ENCODE measurements at regions not wholly inside any gene's neighbourhood (a gene's known extent, or its start where the extent isn't known, plus 50 kb on each side); places are given as distances from the start of the nearest gene placed in this dataset.

GRCh38 chr4:3374667-3375066, 67.1 kb upstream of the HGFAC start:
- H3K79me2 ChIP-seq (ENCODE audit: insufficient read depth, low read length), result no peaks in the 10 kb centered on the region

DNA sequence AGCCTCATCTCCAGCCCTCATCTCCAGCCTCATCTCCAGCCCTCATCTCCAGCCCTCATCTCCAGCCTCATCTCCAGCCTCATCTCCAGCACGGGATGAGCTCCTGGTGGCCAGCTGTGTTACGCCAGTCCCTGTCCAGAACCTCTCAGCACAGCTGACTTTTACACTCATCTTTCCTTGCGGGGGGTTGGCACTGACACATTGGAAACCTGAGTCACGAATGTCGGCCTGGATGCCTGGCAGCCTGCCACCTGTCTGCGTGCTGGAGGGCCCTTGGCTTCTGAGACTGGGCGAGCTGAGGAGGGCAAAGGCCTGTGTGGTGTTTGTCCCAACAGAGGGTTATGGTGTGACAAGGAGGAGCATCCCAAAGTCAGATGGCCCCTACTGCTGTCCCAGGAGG, 66.1 kb upstream of the HGFAC start:
- no peaks in the 10 kb centered on the region for H3K36me3 ChIP-seq (ENCODE audit: insufficient read depth, low read length)
- H3K27me3 ChIP-seq (ENCODE audit: insufficient read depth, low read length), result no peaks in the 10 kb centered on the region
- H3K79me2 ChIP-seq (ENCODE audit: insufficient read depth, low read length), result no peaks in the 10 kb centered on the region
- H3K9me3 ChIP-seq (ENCODE audit: low read length), result no peaks in the 10 kb centered on the region
- no peak overlapping the region for H3K4me2 ChIP-seq (ENCODE audit: low read length)
- no peak overlapping the region for H2AFZ ChIP-seq (ENCODE audit: low read length)
- no peaks in the 10 kb centered on the region for H3K4me1 ChIP-seq (ENCODE audit: insufficient read depth, low read length, severe bottlenecking)
- H3K9me2 ChIP-seq (ENCODE audit: low read depth, low read length), result no peaks in the 10 kb centered on the region
- H3K4me3 ChIP-seq (ENCODE audit: low read depth, low read length, poor library complexity, severe bottlenecking), result no peak overlapping the region
- H4K20me1 ChIP-seq (ENCODE audit: insufficient read depth, low read length), result no peaks in the 10 kb centered on the region
- TF ChIP-seq, protein P1, sequence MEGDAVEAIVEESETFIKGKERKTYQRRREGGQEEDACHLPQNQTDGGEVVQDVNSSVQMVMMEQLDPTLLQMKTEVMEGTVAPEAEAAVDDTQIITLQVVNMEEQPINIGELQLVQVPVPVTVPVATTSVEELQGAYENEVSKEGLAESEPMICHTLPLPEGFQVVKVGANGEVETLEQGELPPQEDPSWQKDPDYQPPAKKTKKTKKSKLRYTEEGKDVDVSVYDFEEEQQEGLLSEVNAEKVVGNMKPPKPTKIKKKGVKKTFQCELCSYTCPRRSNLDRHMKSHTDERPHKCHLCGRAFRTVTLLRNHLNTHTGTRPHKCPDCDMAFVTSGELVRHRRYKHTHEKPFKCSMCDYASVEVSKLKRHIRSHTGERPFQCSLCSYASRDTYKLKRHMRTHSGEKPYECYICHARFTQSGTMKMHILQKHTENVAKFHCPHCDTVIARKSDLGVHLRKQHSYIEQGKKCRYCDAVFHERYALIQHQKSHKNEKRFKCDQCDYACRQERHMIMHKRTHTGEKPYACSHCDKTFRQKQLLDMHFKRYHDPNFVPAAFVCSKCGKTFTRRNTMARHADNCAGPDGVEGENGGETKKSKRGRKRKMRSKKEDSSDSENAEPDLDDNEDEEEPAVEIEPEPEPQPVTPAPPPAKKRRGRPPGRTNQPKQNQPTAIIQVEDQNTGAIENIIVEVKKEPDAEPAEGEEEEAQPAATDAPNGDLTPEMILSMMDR (IDR thresholded peaks at IDR 0.05; ENCODE audit: low read length), result no peak
- no peak for TF ChIP-seq EZH2 (IDR thresholded peaks at IDR 0.05; ENCODE audit: borderline replicate concordance, low read length)
- H3K27ac ChIP-seq (ENCODE audit: low read depth, low read length, poor library complexity, severe bottlenecking), result no peak overlapping the region
- no peaks in the 10 kb centered on the region for H3F3A ChIP-seq (ENCODE audit: insufficient read depth, low read length)
- H3K9ac ChIP-seq (ENCODE audit: low read length), result no peak overlapping the region

More at GRCh38 chr4:3374667-3375066, 67.1 kb upstream of the HGFAC start:
- H3K4me2 ChIP-seq (ENCODE audit: low read length), result no peak overlapping the region
- no peak overlapping the region for H3K9ac ChIP-seq (ENCODE audit: low read length)
- no peaks in the 10 kb centered on the region for H3K27me3 ChIP-seq (ENCODE audit: insufficient read depth, low read length)
- no peaks in the 10 kb centered on the region for H3F3A ChIP-seq (ENCODE audit: insufficient read depth, low read length)
- H2AFZ ChIP-seq (ENCODE audit: low read length), result no peak overlapping the region
- no peaks in the 10 kb centered on the region for H3K9me3 ChIP-seq (ENCODE audit: low read length)
- TF ChIP-seq, protein P1 (IDR thresholded peaks at IDR 0.05; ENCODE audit: low read length), result no peak
- TF ChIP-seq EZH2 (IDR thresholded peaks at IDR 0.05; ENCODE audit: borderline replicate concordance, low read length), result no peak
- no peaks in the 10 kb centered on the region for H3K4me1 ChIP-seq (ENCODE audit: insufficient read depth, low read length, severe bottlenecking)
- no peak overlapping the region for H3K27ac ChIP-seq (ENCODE audit: low read depth, low read length, poor library complexity, severe bottlenecking)
- no peaks in the 10 kb centered on the region for H3K9me2 ChIP-seq (ENCODE audit: low read depth, low read length)
- H4K20me1 ChIP-seq (ENCODE audit: insufficient read depth, low read length), result no peaks in the 10 kb centered on the region
- no peaks in the 10 kb centered on the region for H3K36me3 ChIP-seq (ENCODE audit: insufficient read depth, low read length)
- no peak overlapping the region for H3K4me3 ChIP-seq (ENCODE audit: low read depth, low read length, poor library complexity, severe bottlenecking)

DNA sequence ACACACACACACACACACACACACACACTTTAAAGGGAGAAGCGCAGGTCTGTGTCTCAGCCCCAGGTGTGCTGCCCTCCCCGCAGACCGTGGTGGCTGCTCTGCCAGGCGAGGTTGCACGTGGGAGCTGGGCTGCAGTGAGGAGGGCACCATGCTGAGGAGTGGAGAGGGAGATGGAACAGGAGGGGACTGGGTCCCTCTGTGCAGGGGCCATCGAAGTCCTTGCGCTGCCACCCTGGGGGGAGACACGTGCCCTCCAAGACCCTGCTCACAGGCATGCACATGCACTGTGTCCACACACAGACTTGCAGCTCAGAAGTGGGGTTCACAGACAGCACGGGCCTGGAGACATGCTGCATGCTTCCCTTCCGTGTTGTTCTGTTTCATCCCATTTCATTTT, 65.5 kb upstream of the HGFAC start:
- TF ChIP-seq EZH2 (IDR thresholded peaks at IDR 0.05; ENCODE audit: borderline replicate concordance, low read length), result no peak
- TF ChIP-seq, protein P1 (IDR thresholded peaks at IDR 0.05; ENCODE audit: low read length), result no peak
- Histone ChIP-seq H3K9me2 (ENCODE audit: low read depth, low read length) (no peaks in the 10 kb centered on the region), H3K36me3 (ENCODE audit: insufficient read depth, low read length) (no peaks in the 10 kb centered on the region), H3K9me3 (ENCODE audit: low read length) (no peaks in the 10 kb centered on the region), H3F3A (ENCODE audit: insufficient read depth, low read length) (no peaks in the 10 kb centered on the region), H3K9ac (ENCODE audit: low read length) (no peak overlapping the region), H3K79me2 (ENCODE audit: insufficient read depth, low read length) (no peaks in the 10 kb centered on the region), H3K27me3 (ENCODE audit: insufficient read depth, low read length) (no peaks in the 10 kb centered on the region), H3K4me1 (ENCODE audit: insufficient read depth, low read length, severe bottlenecking) (no peaks in the 10 kb centered on the region), H3K27ac (ENCODE audit: low read depth, low read length, poor library complexity, severe bottlenecking) (no peak overlapping the region), H2AFZ (ENCODE audit: low read length) (no peak overlapping the region), H3K4me2 (ENCODE audit: low read length) (no peak overlapping the region), H3K4me3 (ENCODE audit: low read depth, low read length, poor library complexity, severe bottlenecking) (no peak overlapping the region), H4K20me1 (ENCODE audit: insufficient read depth, low read length) (no peaks in the 10 kb centered on the region)
